DND-41 (cell line): ENCODE measurements at regions not wholly inside any gene's neighbourhood (a gene's known extent, or its start where the extent isn't known, plus 50 kb on each side); places are given as distances from the start of the nearest gene placed in this dataset.

ENCODE experiments used
- ATAC-seq: fragments of 200-7000 bp; cut with Tn5 transposase; 3 replicates; pipeline ENCODE4 v1.9.1; 2021; ENCODE audit warnings: low read depth; ENCODE audit not compliant: insufficient read depth
- DNase-seq: peaks from one replicate; pipeline ENCODE4 v3.0.0-alpha.2; 2020
- H2AFZ ChIP-seq: 2 replicates; pipeline ENCODE4 v1.6.0; 2012; ENCODE audit warnings: low read depth, low read length
- H3K27ac ChIP-seq: 2 replicates; pipeline ENCODE4 v1.5.1; 2012; ENCODE audit warnings: low read length, inconsistent platforms
- H3K27me3 ChIP-seq: fragments of 200-600 bp; sonication (generic); 2 replicates; pipeline ENCODE4 v1.6.0; 2012; ENCODE audit warnings: low read length, mild to moderate bottlenecking, inconsistent platforms; ENCODE audit not compliant: insufficient read depth, poor library complexity
- H3K36me3 ChIP-seq: 2 replicates; pipeline ENCODE4 v1.5.1; 2012; ENCODE audit warnings: low read length, inconsistent platforms; ENCODE audit not compliant: insufficient read depth
- H3K4me1 ChIP-seq: 2 replicates; pipeline ENCODE4 v1.5.1; 2012; ENCODE audit warnings: mild to moderate bottlenecking, low read length; ENCODE audit not compliant: insufficient read depth
- H3K4me2 ChIP-seq: 2 replicates; pipeline ENCODE4 v1.6.0; 2012; ENCODE audit warnings: mild to moderate bottlenecking, moderate library complexity, low read length, inconsistent platforms; ENCODE audit not compliant: insufficient read depth
- H3K4me3 ChIP-seq, 2 experiments: fragments of 200-600 bp in 1 of 2; shearing (Covaris generic) in 1 of 2; 2 replicates each; pipeline ENCODE4 v1.5.1; 2012 to 2016; ENCODE audit warnings: inconsistent platforms in 2 of 2, low read length in 2 of 2, mild to moderate bottlenecking in 2 of 2, low read depth in 1 of 2, moderate library complexity in 1 of 2
- H3K79me2 ChIP-seq: 2 replicates; pipeline ENCODE4 v1.6.0; 2012; ENCODE audit warnings: low read length, inconsistent platforms; ENCODE audit not compliant: insufficient read depth
- H3K9ac ChIP-seq: 2 replicates; pipeline ENCODE4 v1.6.0; 2012; ENCODE audit warnings: low read depth, mild to moderate bottlenecking, inconsistent platforms, low read length, moderate library complexity
- H3K9me3 ChIP-seq: 2 replicates; pipeline ENCODE4 v1.5.1; 2012; ENCODE audit warnings: low read length, moderate library complexity, mild to moderate bottlenecking, inconsistent platforms; ENCODE audit not compliant: insufficient read depth, severe bottlenecking
- H4K20me1 ChIP-seq: 2 replicates; pipeline ENCODE4 v1.6.0; 2012; ENCODE audit warnings: low read length; ENCODE audit not compliant: insufficient read depth
- CTCF ChIP-seq: IDR thresholded peaks from 2 replicates; pipeline ENCODE4 v1.5.1; 2012; ENCODE audit warnings: borderline replicate concordance, low read length, moderate library complexity, mild to moderate bottlenecking; ENCODE audit not compliant: poor library complexity, severe bottlenecking; ENCODE audit errors: extremely low read depth
- EZH2 ChIP-seq: IDR thresholded peaks from 3 replicates; pipeline ENCODE4 v1.6.1; 2012; ENCODE audit warnings: borderline replicate concordance, low read depth, mild to moderate bottlenecking, moderate library complexity, low read length, inconsistent platforms; ENCODE audit not compliant: severe bottlenecking

DNA sequence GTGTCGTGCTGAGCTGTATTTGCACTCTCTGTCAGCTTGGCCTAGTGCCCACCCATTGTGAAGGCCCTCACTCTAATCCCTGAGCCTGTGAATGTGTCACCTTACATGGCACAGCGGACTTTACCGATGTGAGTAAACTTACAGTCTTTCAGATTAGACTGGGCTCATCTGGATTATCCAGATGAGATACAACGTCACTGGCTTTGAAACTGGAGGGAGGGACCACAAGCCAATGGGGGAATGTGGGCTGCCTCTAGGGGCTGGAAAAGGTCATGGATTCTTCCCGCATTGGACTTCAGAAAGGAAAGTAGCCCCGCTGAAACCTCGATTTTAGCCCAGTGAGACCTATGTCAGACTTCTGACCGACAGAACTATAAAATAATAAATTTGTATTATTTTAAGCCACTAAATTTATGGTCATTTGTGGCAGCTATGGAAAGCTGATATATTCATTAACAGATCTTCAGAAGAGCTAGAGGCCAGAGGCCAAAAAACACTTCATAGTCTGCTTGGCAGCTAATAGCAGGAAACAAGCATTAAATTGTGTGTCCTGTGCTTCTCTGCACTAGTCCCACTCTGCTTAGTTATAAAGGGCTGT is 139.0 kb upstream of the GAS1 start:
- Histone ChIP-seq H3K36me3 (no peaks in the 10 kb centered on the region), H3K4me3 (no peak overlapping the region), H3K4me1 (no peaks in the 10 kb centered on the region), H3K4me2 (no peak overlapping the region), H2AFZ (no peak overlapping the region), H3K9ac (no peak overlapping the region), H3K27me3 (no peaks in the 10 kb centered on the region), H3K79me2 (no peaks in the 10 kb centered on the region), H3K9me3 (no peaks in the 10 kb centered on the region), H4K20me1 (no peaks in the 10 kb centered on the region), H3K27ac (no peak overlapping the region)
- ATAC-seq (no peak), DNase-seq (no peak)
- TF ChIP-seq EZH2 (no peak), CTCF (no peak)

- ATAC-seq (no peak), DNase-seq (no peak)
- H3K27me3 ChIP-seq: no peaks in the 10 kb centered on the region
- H3K79me2 ChIP-seq: no peaks in the 10 kb centered on the region
- no peak overlapping the region for H3K4me3 ChIP-seq
- H3K36me3 ChIP-seq: no peaks in the 10 kb centered on the region
- H3K9me3 ChIP-seq: no peaks in the 10 kb centered on the region
- no peak overlapping the region for H3K4me2 ChIP-seq
- H3K9ac ChIP-seq: no peak overlapping the region
- H3K4me1 ChIP-seq: no peaks in the 10 kb centered on the region
- H4K20me1 ChIP-seq: no peaks in the 10 kb centered on the region
- H2AFZ ChIP-seq: no peak overlapping the region
- H3K27ac ChIP-seq: no peak overlapping the region
- TF ChIP-seq CTCF: no peak
Observed at GRCh38 chr9:87087197-87087596, 139.9 kb upstream of the GAS1 start.

DNA sequence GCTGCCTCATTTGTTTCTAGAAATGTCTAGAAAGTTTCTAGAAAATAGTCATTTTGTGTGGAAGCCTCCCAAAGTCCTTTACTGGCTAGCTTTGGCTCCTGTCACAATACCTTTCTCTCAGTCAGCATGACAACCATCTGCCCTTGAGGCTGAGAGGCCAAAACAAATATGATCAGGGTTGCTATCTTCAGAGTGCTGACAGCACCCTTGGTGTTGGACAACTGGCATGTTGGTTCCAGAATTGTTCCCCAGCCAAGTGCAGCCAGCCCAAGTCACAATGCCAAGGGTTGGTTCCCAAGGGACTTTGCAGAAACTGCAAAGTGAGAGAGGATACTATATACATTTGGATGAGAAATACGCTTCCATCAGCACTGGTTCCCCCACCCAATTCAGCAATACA is 140.9 kb upstream of the GAS1 start:
- Histone ChIP-seq H3K4me1 (no peaks in the 10 kb centered on the region), H3K36me3 (no peaks in the 10 kb centered on the region)

More for the DNA sequence above, 140.9 kb upstream of the GAS1 start:
- Histone ChIP-seq H3K79me2 (no peaks in the 10 kb centered on the region), H3K9ac (no peak overlapping the region), H3K27me3 (no peaks in the 10 kb centered on the region), H4K20me1 (no peaks in the 10 kb centered on the region), H3K4me3 (no peak overlapping the region), H3K4me2 (no peak overlapping the region), H3K9me3 (no peaks in the 10 kb centered on the region), H3K27ac (no peak overlapping the region), H2AFZ (no peak overlapping the region)
- ATAC-seq: no peak
- DNase-seq: no peak
- no peak for TF ChIP-seq EZH2
- TF ChIP-seq CTCF: no peak
